NCI-H226 (cell line): ENCODE measurements at regions not wholly inside any gene's neighbourhood (a gene's known extent, or its start where the extent isn't known, plus 50 kb on each side); places are given as distances from the start of the nearest gene placed in this dataset.
"Not testable (repeated sequence)": the region's sequence is repeated elsewhere in the genome, so short reads cannot be mapped to it uniquely, and the experiment has no call there.

Experiments
- DNase-seq: peaks from one replicate; pipeline ENCODE4 v3.0.0-alpha.2; 2015

GRCh38 chr9:90128587-90129190 is 513.9 kb downstream of the DIRAS2 start:
- no peak for DNase-seq

GRCh38 chr9:90129446-90129845 is 513.2 kb downstream of the DIRAS2 start:
- no peak for DNase-seq

- DNase-seq = no peak
Observed at GRCh38 chr9:90131568-90131967, 511.1 kb downstream of the DIRAS2 start.

- no peak for DNase-seq
Observed at GRCh38 chr9:90132866-90133265, 509.8 kb downstream of the DIRAS2 start.

- DNase-seq = no peak
Observed at GRCh38 chr9:90137801-90138200, 504.8 kb downstream of the DIRAS2 start.

- DNase-seq = no peak
Observed at GRCh38 chr9:90140131-90140818, 502.3 kb downstream of the DIRAS2 start.

- DNase-seq = no peak
Observed at GRCh38 chr9:90141723-90142122, 500.9 kb downstream of the DIRAS2 start.

- peak; percentile 7 for DNase-seq
Observed at GRCh38 chr9:90142580-90142979, 500.0 kb downstream of the DIRAS2 start.

GRCh38 chr9:90147426-90147825 is 495.2 kb downstream of the DIRAS2 start:
- no peak for DNase-seq

- DNase-seq = no peak
Observed at GRCh38 chr9:90156318-90156717, 486.3 kb downstream of the DIRAS2 start.

GRCh38 chr9:90162326-90162725 is 480.3 kb downstream of the DIRAS2 start:
- no peak for DNase-seq

GRCh38 chr9:90162819-90163218 is 479.8 kb downstream of the DIRAS2 start:
- no peak for DNase-seq

GRCh38 chr9:90165281-90165680 is 477.3 kb downstream of the DIRAS2 start:
- no peak for DNase-seq

GRCh38 chr9:90166374-90166773 is 476.2 kb downstream of the DIRAS2 start:
- DNase-seq = not testable (repeated sequence)

- no peak for DNase-seq
Observed at GRCh38 chr9:90167914-90168313, 474.7 kb downstream of the DIRAS2 start.

- DNase-seq = no peak
Observed at GRCh38 chr9:90169490-90169889, 473.1 kb downstream of the DIRAS2 start.

GRCh38 chr9:90173935-90174334 is 468.7 kb downstream of the DIRAS2 start:
- DNase-seq = not testable (repeated sequence)

GRCh38 chr9:90174346-90174745 is 468.3 kb downstream of the DIRAS2 start:
- not testable (repeated sequence) for DNase-seq

GRCh38 chr9:90175257-90175656 is 467.4 kb downstream of the DIRAS2 start:
- no peak for DNase-seq

GRCh38 chr9:90175865-90176264 is 466.8 kb downstream of the DIRAS2 start:
- no peak for DNase-seq

- no peak for DNase-seq
Observed at GRCh38 chr9:90176901-90177300, 465.7 kb downstream of the DIRAS2 start.

GRCh38 chr9:90180381-90180780 is 462.2 kb downstream of the DIRAS2 start:
- no peak for DNase-seq

- no peak for DNase-seq
Observed at GRCh38 chr9:90188656-90189055, 454.0 kb downstream of the DIRAS2 start.

GRCh38 chr9:90189306-90189705 is 453.3 kb downstream of the DIRAS2 start:
- DNase-seq = no peak

- DNase-seq = not testable (repeated sequence)
Observed at GRCh38 chr9:90192465-90192864, 450.2 kb downstream of the DIRAS2 start.
